K562 (cell line): ENCODE measurements at regions not wholly inside any gene's neighbourhood (a gene's known extent, or its start where the extent isn't known, plus 50 kb on each side); places are given as distances from the start of the nearest gene placed in this dataset.

Experiments
- ARID1B ChIP-seq: fragments of 450-650 bp; IDR thresholded peaks from 2 replicates; pipeline ENCODE4 v1.6.1; 2016; ENCODE audit warnings: antibody characterized with exemption, mild to moderate bottlenecking, inconsistent platforms
- CTCFL ChIP-seq: IDR thresholded peaks from 2 replicates; pipeline ENCODE4 v1.6.1; 2011; ENCODE audit warnings: borderline replicate concordance, low read depth, mild to moderate bottlenecking, moderate library complexity, low read length; ENCODE audit not compliant: insufficient read depth, poor library complexity, severe bottlenecking
- ETS2 ChIP-seq: IDR thresholded peaks from 2 replicates; pipeline ENCODE4 v1.6.1; 2016; ENCODE audit warnings: borderline replicate concordance, missing genetic modification characterization, mild to moderate bottlenecking, moderate library complexity, missing compliant biosample characterization; ENCODE audit not compliant: poor library complexity, severe bottlenecking
- JUND ChIP-seq, 2 experiments: IDR thresholded peaks; 2 replicates in 1 of 2; 3 replicates in 1 of 2; pipeline ENCODE4 v1.6.1; 2011; ENCODE audit warnings: borderline replicate concordance in 2 of 2, low read depth in 2 of 2, low read length in 2 of 2, improper control_type of control experiment in 1 of 2, missing biosample characterization in 1 of 2, missing genetic modification characterization in 1 of 2, missing genetic modification reagents in 1 of 2
- KDM1A ChIP-seq, 2 experiments: fragments of 450-650 bp; IDR thresholded peaks; 2 replicates each; pipeline ENCODE4 v1.6.1; 2016; ENCODE audit warnings: mild to moderate bottlenecking in 2 of 2
- KDM4B ChIP-seq, 2 experiments: fragments of 450-650 bp in 1 of 2; sonication (generic) in 1 of 2; IDR thresholded peaks; 2 replicates each; pipeline ENCODE4 v1.6.1; 2016 to 2017; ENCODE audit warnings: borderline replicate concordance in 2 of 2, antibody characterized with exemption in 1 of 2, low read depth in 1 of 2, mild to moderate bottlenecking in 1 of 2
- MAFK ChIP-seq: IDR thresholded peaks from 2 replicates; pipeline ENCODE4 v1.6.1; 2011; ENCODE audit warnings: low read length, improper control_type of control experiment
- MYC ChIP-seq, 2 experiments: fragments of 250-450 bp in 1 of 2; sonication (Bioruptor Pico) in 1 of 2; IDR thresholded peaks; 2 replicates each; pipeline versions ENCODE4 v1.5.1 to v1.6.1; 2012 to 2021; ENCODE audit warnings: low read depth in 2 of 2, borderline replicate concordance in 1 of 2, improper control_type of control experiment in 1 of 2, low read length in 1 of 2, mild to moderate bottlenecking in 1 of 2, moderate library complexity in 1 of 2
- NBN ChIP-seq: fragments of 450-650 bp; IDR thresholded peaks from 2 replicates; pipeline ENCODE4 v1.6.1; 2016; ENCODE audit warnings: low read depth, mild to moderate bottlenecking
- PCBP1 ChIP-seq: fragments of 200-400 bp; formaldehyde crosslinking; IDR thresholded peaks from 2 replicates; pipeline ENCODE4 v1.6.1; 2018; ENCODE audit warnings: mild to moderate bottlenecking, low read depth, low read length; ENCODE audit not compliant: poor library complexity, severe bottlenecking
- RAD21 ChIP-seq, 2 experiments: fragments of 250-450 bp in 1 of 2; fragments of 450-650 bp in 1 of 2; sonication (Bioruptor Pico) in 1 of 2; formaldehyde crosslinking in 1 of 2; IDR thresholded peaks in 1 of 2; conservative IDR thresholded peaks in 1 of 2; 2 replicates each; pipeline versions ENCODE4 v1.4.0 to v1.8.0; 2020 to 2022; ENCODE audit warnings: mild to moderate bottlenecking in 2 of 2, moderate library complexity in 1 of 2
- RB1 ChIP-seq: fragments of 450-650 bp; IDR thresholded peaks from 2 replicates; pipeline ENCODE4 v1.6.1; 2017; ENCODE audit warnings: low read depth, mild to moderate bottlenecking
- RCOR1 ChIP-seq, 2 experiments: IDR thresholded peaks; 2 replicates each; pipeline ENCODE4 v1.6.1; 2012; ENCODE audit warnings: low read depth in 2 of 2, low read length in 2 of 2, borderline replicate concordance in 1 of 2, improper control_type of control experiment in 1 of 2
- SMAD4 ChIP-seq: fragments of 250-450 bp; sonication (Bioruptor Pico); conservative IDR thresholded peaks from 2 replicates; pipeline ENCODE4 v1.8.0; 2021; ENCODE audit warnings: inconsistent platforms, mild to moderate bottlenecking, moderate library complexity
- TEAD1 ChIP-seq, 2 experiments: fragments of 450-650 bp in 1 of 2; sonication (generic) in 1 of 2; formaldehyde crosslinking; IDR thresholded peaks; 2 replicates each; pipeline versions ENCODE4 v1.4.0 to v1.8.0; 2020 to 2022; ENCODE audit warnings: mild to moderate bottlenecking in 2 of 2, missing genetic modification reagents in 1 of 2
- WHSC1 ChIP-seq: IDR thresholded peaks from one replicate; pipeline ENCODE4 v1.6.1; 2012; ENCODE audit warnings: low read length, control low read depth, inconsistent platforms
- ZNF384 ChIP-seq: IDR thresholded peaks from 2 replicates; pipeline ENCODE4 v1.6.1; 2012; ENCODE audit warnings: low read depth, low read length, improper control_type of control experiment
- ZNF444 ChIP-seq: fragments of 250-450 bp; sonication (Bioruptor Pico); IDR thresholded peaks from 2 replicates; pipeline ENCODE4 v1.4.0; 2020; ENCODE audit warnings: mild to moderate bottlenecking, moderate library complexity
- ZNF75A ChIP-seq: fragments of 450-650 bp; formaldehyde crosslinking; IDR thresholded peaks from 2 replicates; pipeline ENCODE4 v1.4.0; 2020; ENCODE audit warnings: mild to moderate bottlenecking
- TF ChIP-seq, protein P1 (sequence below): fragments of 250-450 bp; sonication (Bioruptor Pico); IDR thresholded peaks from 2 replicates; pipeline ENCODE4 v1.8.0; 2021; ENCODE audit warnings: moderate library complexity, mild to moderate bottlenecking, inconsistent platforms

GRCh38 chr2:42974721-42975717 is 182.6 kb upstream of the HAAO start (continued):
- TF ChIP-seq ZNF384 (0 out of 2 replicates have a peak, but pooled peaks have one; percentile 9), ETS2 (tag) (no peak), WHSC1 (no peak), SMAD4 (CRISPR knock-in tag) (0 out of 2 replicates have a peak, but pooled peaks have one; percentile 18), KDM1A (IDR thresholded peaks at IDR 0.05) (0 out of 4 replicates have a peak, but pooled peaks of 1 of the 2 experiments have one; percentile 19), RAD21 (CRISPR knock-in tag; conservative IDR thresholded peaks at IDR 0.05 in 1 of 2, IDR thresholded peaks at IDR 0.05 in 1 of 2) (peak; percentile 85 to 92), KDM4B (IDR thresholded peaks at IDR 0.05; ENCODE audit: borderline replicate concordance in 2 of 2, low read depth in 1 of 2) (peak in 1 of 2 experiments; percentile 67; a peak in 1 of 4 replicates), RB1 (peak; percentile 69; the same call in 1 of the 2 replicates), NBN (0 out of 2 replicates have a peak, but pooled peaks have one; percentile 30), CTCFL (peak; percentile 71), ZNF444 (CRISPR knock-in tag) (no peak), RCOR1 (IDR thresholded peaks at IDR 0.05; ENCODE audit: borderline replicate concordance in 1 of 2, low read depth in 2 of 2, low read length in 2 of 2) (0 out of 4 replicates have a peak, but pooled peaks of 1 of the 2 experiments have one; percentile 32), JUND (IDR thresholded peaks at IDR 0.05; ENCODE audit: borderline replicate concordance, low read depth, low read length) (0 out of 2 replicates have a peak, but pooled peaks have one; percentile 12), JUND (tag; IDR thresholded peaks at IDR 0.05; ENCODE audit: borderline replicate concordance, low read depth, low read length) (no peak; the same call in 2 of the 3 replicates), ARID1B (peak; percentile 16; the same call in 1 of the 2 replicates), TEAD1 (CRISPR knock-in tag; IDR thresholded peaks at IDR 0.05) (peak in 1 of 2 experiments; percentile 61; a peak in 1 of 4 replicates), PCBP1 (peak; percentile 44), MAFK (no peak), MYC (IDR thresholded peaks at IDR 0.05; ENCODE audit: low read depth, low read length) (peak; percentile 26; the same call in 1 of the 2 replicates), MYC (CRISPR knock-in tag; IDR thresholded peaks at IDR 0.05; ENCODE audit: borderline replicate concordance, low read depth) (no peak), ZNF75A (CRISPR knock-in tag) (no peak)
- TF ChIP-seq, protein P1, sequence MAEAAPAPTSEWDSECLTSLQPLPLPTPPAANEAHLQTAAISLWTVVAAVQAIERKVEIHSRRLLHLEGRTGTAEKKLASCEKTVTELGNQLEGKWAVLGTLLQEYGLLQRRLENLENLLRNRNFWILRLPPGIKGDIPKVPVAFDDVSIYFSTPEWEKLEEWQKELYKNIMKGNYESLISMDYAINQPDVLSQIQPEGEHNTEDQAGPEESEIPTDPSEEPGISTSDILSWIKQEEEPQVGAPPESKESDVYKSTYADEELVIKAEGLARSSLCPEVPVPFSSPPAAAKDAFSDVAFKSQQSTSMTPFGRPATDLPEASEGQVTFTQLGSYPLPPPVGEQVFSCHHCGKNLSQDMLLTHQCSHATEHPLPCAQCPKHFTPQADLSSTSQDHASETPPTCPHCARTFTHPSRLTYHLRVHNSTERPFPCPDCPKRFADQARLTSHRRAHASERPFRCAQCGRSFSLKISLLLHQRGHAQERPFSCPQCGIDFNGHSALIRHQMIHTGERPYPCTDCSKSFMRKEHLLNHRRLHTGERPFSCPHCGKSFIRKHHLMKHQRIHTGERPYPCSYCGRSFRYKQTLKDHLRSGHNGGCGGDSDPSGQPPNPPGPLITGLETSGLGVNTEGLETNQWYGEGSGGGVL (CRISPR knock-in tag), result no peak
